Nephron (organoid): ENCODE measurements at regions not wholly inside any gene's neighbourhood (a gene's known extent, or its start where the extent isn't known, plus 50 kb on each side); places are given as distances from the start of the nearest gene placed in this dataset.

ENCODE experiments used
- H3K27ac Mint-ChIP-seq, 3 experiments: 2 replicates each; pipeline ENCODE4 v1.8.0; 2020; ENCODE audit warnings: mixed read lengths in 3 of 3, mild to moderate bottlenecking in 2 of 3, moderate library complexity in 1 of 3
- H3K27me3 Mint-ChIP-seq: 2 replicates; pipeline ENCODE4 v1.8.0; 2021; ENCODE audit warnings: low read depth, mild to moderate bottlenecking, moderate library complexity, mixed read lengths
- H3K36me3 Mint-ChIP-seq: 2 replicates; pipeline ENCODE4 v1.8.0; 2020; ENCODE audit warnings: low read depth, mixed read lengths
- H3K4me1 Mint-ChIP-seq: 2 replicates; pipeline ENCODE4 v1.8.0; 2020; ENCODE audit warnings: mixed read lengths
- H3K4me3 Mint-ChIP-seq, 3 experiments: 2 replicates each; pipeline ENCODE4 v1.8.0; 2020; ENCODE audit warnings: mild to moderate bottlenecking in 3 of 3, mixed read lengths in 3 of 3, moderate library complexity in 2 of 3
- H3K9me3 Mint-ChIP-seq: 2 replicates; pipeline ENCODE4 v1.8.0; 2020; ENCODE audit warnings: mixed read lengths
- TF ChIP-seq, protein P1 (sequence below), 3 experiments: fragments of 200-600 bp; sonication (generic); IDR thresholded peaks; one replicate each; pipeline ENCODE4 v1.5.0; 2021; ENCODE audit warnings: antibody characterized with exemption in 3 of 3; ENCODE audit not compliant: unreplicated experiment in 3 of 3

DNA sequence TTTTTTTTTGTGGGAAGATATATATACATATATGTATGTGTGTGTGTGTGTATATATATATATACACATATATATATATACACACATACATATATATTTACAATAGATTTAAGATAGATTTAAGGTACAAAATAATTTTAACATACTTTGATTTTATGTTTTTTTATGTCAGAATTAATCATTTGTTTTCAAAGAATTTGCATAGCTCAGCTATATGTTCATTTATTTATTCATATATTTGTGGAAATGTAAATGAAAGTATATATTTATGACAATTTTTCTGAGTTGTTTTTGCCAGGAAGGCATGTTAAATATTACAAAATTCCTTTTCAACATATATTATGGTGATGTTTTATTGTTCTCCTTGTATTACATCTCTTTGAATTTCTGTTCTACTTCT, 887.4 kb upstream of the NOVA1 start:
- Mint-ChIP-seq H3K4me3 (no peak overlapping the region), H3K4me1 (no peaks in the 10 kb centered on the region), H3K9me3 (no peaks in the 10 kb centered on the region), H3K27me3 (no peaks in the 10 kb centered on the region), H3K36me3 (no peaks in the 10 kb centered on the region), H3K27ac (no peak overlapping the region)
- TF ChIP-seq, protein P1, sequence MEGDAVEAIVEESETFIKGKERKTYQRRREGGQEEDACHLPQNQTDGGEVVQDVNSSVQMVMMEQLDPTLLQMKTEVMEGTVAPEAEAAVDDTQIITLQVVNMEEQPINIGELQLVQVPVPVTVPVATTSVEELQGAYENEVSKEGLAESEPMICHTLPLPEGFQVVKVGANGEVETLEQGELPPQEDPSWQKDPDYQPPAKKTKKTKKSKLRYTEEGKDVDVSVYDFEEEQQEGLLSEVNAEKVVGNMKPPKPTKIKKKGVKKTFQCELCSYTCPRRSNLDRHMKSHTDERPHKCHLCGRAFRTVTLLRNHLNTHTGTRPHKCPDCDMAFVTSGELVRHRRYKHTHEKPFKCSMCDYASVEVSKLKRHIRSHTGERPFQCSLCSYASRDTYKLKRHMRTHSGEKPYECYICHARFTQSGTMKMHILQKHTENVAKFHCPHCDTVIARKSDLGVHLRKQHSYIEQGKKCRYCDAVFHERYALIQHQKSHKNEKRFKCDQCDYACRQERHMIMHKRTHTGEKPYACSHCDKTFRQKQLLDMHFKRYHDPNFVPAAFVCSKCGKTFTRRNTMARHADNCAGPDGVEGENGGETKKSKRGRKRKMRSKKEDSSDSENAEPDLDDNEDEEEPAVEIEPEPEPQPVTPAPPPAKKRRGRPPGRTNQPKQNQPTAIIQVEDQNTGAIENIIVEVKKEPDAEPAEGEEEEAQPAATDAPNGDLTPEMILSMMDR (IDR thresholded peaks at IDR 0.05; ENCODE audit: unreplicated experiment in 3 of 3): no peak

DNA sequence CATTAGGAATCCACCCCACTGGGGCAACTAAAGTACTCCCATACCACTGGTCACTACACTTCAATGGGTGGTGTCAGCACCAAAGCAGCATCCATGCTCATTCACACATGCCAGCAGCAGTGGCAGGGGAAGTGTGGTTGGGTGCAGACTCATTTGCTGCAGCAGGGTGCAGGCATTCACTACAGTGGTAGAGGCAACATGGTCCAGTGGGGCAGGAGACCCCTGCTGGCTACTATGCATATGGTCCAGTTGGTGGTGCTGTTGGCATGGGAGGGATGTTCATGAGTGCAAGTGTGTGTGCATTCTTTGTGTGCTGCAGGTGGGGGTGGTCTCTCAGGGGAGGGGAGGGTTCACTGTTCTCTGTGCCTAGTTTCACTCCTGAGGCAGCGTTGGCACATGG, 908.4 kb upstream of the NOVA1 start:
- H3K9me3 Mint-ChIP-seq: peaks cover 25% of the 10 kb centered on the region
- H3K4me1 Mint-ChIP-seq: no peaks in the 10 kb centered on the region
- no peak overlapping the region for H3K27ac Mint-ChIP-seq
- no peaks in the 10 kb centered on the region for H3K27me3 Mint-ChIP-seq
- TF ChIP-seq, protein P1 (IDR thresholded peaks at IDR 0.05; ENCODE audit: unreplicated experiment in 3 of 3): no peak
- no peak overlapping the region for H3K4me3 Mint-ChIP-seq
- H3K36me3 Mint-ChIP-seq: no peaks in the 10 kb centered on the region

DNA sequence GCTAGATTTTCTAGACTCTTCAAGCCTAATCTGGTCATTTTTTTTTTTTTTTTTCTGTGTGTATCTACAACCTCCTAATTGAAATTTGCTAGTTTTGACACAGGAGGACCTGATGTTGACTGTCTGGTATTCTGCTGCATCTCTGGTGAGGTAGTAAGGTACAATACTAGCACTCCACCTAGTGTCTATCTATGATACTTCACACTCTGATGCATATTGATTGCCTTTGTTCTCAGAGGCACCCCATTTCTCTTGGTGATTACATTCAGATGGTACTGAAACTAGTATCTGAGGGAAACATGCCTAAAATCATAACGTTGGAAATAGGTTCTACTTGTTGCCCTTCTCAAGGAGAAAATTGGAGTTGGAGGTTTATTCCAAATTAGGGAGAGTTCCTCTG, 930.5 kb upstream of the NOVA1 start:
- Mint-ChIP-seq H3K27me3 (no peaks in the 10 kb centered on the region), H3K4me3 (no peak overlapping the region), H3K27ac (peak overlapping the region; percentile 22 to 82 (median 60)), H3K4me1 (no peaks in the 10 kb centered on the region), H3K9me3 (peaks cover 17% of the 10 kb centered on the region), H3K36me3 (peaks cover 5% of the 10 kb centered on the region)
- TF ChIP-seq, protein P1 (IDR thresholded peaks at IDR 0.05; ENCODE audit: unreplicated experiment in 3 of 3): peak; percentile 44 to 63 (median 49)

DNA sequence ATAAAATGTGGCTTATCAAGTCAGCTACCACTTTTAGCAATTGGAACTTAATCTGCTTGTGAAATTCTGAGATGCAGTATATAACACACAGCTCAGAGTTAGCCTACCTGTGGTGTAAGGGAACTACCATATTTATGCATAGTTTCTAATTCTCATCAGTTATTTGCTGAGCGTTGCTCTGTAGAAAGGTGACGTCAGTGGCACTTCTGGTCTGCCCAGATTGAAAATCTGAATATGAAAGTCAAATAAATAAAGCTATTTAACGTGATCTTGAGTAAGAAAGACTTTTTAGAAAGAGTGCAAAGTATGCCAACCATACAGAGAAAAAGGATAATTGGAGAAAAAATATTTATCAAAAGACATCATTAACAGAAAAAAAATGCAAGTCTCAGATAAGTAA, 938.9 kb upstream of the NOVA1 start:
- H3K27me3 Mint-ChIP-seq: no peaks in the 10 kb centered on the region
- H3K4me3 Mint-ChIP-seq: no peak overlapping the region
- H3K9me3 Mint-ChIP-seq: peaks cover 4% of the 10 kb centered on the region
- peaks cover 5% of the 10 kb centered on the region for H3K36me3 Mint-ChIP-seq
- H3K27ac Mint-ChIP-seq: no peak overlapping the region
- TF ChIP-seq, protein P1 (IDR thresholded peaks at IDR 0.05; ENCODE audit: unreplicated experiment in 3 of 3): no peak
- H3K4me1 Mint-ChIP-seq: no peaks in the 10 kb centered on the region

DNA sequence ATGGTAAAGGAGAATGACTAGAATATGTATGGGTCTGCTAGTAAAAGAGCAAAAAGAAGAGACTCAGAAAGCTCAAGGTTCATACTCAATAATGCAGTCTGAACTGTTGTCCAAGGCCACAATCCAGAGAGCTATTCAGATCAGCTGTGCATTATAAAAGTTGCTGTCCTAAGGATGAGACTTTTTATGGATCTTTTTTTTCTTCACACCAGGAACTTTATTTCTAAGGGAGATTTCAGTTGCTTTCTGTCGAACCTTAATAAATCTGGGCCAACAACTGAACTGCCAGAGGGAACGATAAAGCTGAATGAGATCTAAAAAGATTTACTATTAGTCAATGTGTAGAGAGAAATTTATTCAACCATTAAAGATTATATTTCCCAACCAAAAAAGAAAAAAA, 948.3 kb upstream of the NOVA1 start:
- H3K4me1 Mint-ChIP-seq: no peaks in the 10 kb centered on the region
- peaks cover 9% of the 10 kb centered on the region for H3K9me3 Mint-ChIP-seq
- H3K4me3 Mint-ChIP-seq: no peak overlapping the region
- peak overlapping the region in 1 of 3 experiments; percentile 9 for H3K27ac Mint-ChIP-seq
- no peaks in the 10 kb centered on the region for H3K27me3 Mint-ChIP-seq
- TF ChIP-seq, protein P1 (IDR thresholded peaks at IDR 0.05; ENCODE audit: unreplicated experiment in 3 of 3): no peak
- H3K36me3 Mint-ChIP-seq: no peaks in the 10 kb centered on the region

DNA sequence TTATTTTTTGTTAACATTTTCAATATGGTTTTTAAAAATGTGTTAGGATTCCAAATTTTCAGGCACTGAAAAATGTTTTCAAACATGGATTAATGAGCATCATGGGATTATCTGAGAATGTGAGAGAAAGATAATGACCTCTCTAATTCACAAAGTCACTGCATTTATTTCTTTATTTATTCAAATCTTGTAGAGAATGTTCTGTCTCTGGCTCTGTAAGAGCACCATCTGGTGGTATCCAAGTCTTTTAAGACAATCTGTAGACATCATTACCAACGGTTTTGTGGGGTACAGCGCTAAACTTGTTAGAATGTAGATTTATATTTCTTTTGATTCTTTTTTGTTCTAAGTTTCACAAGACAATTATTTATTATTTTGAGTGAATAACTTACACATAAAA, 956.0 kb upstream of the NOVA1 start:
- TF ChIP-seq, protein P1 (IDR thresholded peaks at IDR 0.05; ENCODE audit: unreplicated experiment in 3 of 3): peak; percentile 47 to 55 (median 54)
- H3K27me3 Mint-ChIP-seq: no peaks in the 10 kb centered on the region

More for the DNA sequence above, 956.0 kb upstream of the NOVA1 start:
- Mint-ChIP-seq H3K4me3 (no peak overlapping the region), H3K36me3 (no peaks in the 10 kb centered on the region), H3K9me3 (peaks cover 2% of the 10 kb centered on the region), H3K27ac (no peak overlapping the region), H3K4me1 (no peaks in the 10 kb centered on the region)
